K562 (cell line): ENCODE measurements at regions not wholly inside any gene's neighbourhood (a gene's known extent, or its start where the extent isn't known, plus 50 kb on each side); places are given as distances from the start of the nearest gene placed in this dataset.

Experiments
- ATAC-seq: fragments of 200-7000 bp; cut with Tn5 transposase; 3 replicates; pipeline ENCODE4 v1.9.1; 2020; ENCODE audit warnings: moderate library complexity
- BruUV-seq: library from RNA; stranded (reverse); fragments of 400-500 nt; replicated peaks from 2 replicates; lab custom pipeline; 2021; lab: Mats Ljungman, UMichigan
- CTCF ChIA-PET: fragments of 300-600 bp; formaldehyde crosslinking; extraction: SDS; loops from one replicate; lab custom pipeline; 2021; ENCODE audit warnings: low intra/inter-chr PET ratio; lab: Yijun Ruan, JAX
- POLR2A ChIA-PET: fragments of 300-600, 350-650 bp; sonication (Branson Sonifier 250); formaldehyde crosslinking; extraction: SDS; loops from one replicate; lab custom pipeline; 2021; ENCODE audit warnings: antibody characterized with exemption, inconsistent platforms; lab: Yijun Ruan, JAX
- DNase-seq, 4 experiments: peaks; one replicate each; pipeline versions ENCODE4 v3.0.0 to v3.0.0-alpha.2; 2011 to 2018; ENCODE audit warnings: low spot score in 3 of 4, mixed read lengths in 3 of 4; ENCODE audit errors: extremely low read depth in 1 of 4
- FAIRE-seq: peaks from 2 replicates; lab custom pipeline; 2011; peaks lifted over from hg19 to GRCh38; lab: Jason Lieb, UNC
- H2AFZ ChIP-seq: 2 replicates; pipeline ENCODE4 v1.6.0; 2011; ENCODE audit warnings: low read depth, low read length, control low read depth, inconsistent platforms
- H3K27ac ChIP-seq: fragments of 200-600 bp; 3 replicates; pipeline ENCODE4 v1.8.0; 2011; ENCODE audit warnings: low read depth, mild to moderate bottlenecking, control low read depth, inconsistent platforms, low read length, moderate library complexity, mixed read lengths; ENCODE audit errors: extremely low read depth
- H3K27me3 ChIP-seq, 2 experiments: fragments of 300-600 bp in 1 of 2; 2 replicates in 1 of 2; 3 replicates in 1 of 2; pipeline versions ENCODE4 v1.6.0 to v1.8.0; 2011; ENCODE audit warnings: inconsistent platforms in 2 of 2, low read length in 2 of 2, mild to moderate bottlenecking in 1 of 2, mixed read lengths in 1 of 2, moderate library complexity in 1 of 2; ENCODE audit not compliant: control insufficient read depth in 2 of 2, insufficient read depth in 2 of 2
- H3K36me3 ChIP-seq: fragments of 300-600 bp; 3 replicates; pipeline ENCODE4 v1.8.0; 2011; ENCODE audit warnings: mild to moderate bottlenecking, low read length, inconsistent platforms; ENCODE audit not compliant: control insufficient read depth, insufficient read depth
- H3K4me1 ChIP-seq, 2 experiments: fragments of 200-600 bp in 1 of 2; replicated peaks in 1 of 2; 2 replicates in 1 of 2; 3 replicates in 1 of 2; pipeline versions ENCODE4 v1.5.1 to v1.8.0; 2011; ENCODE audit warnings: inconsistent platforms in 2 of 2, low read length in 2 of 2, mild to moderate bottlenecking in 1 of 2, mixed read lengths in 1 of 2, moderate library complexity in 1 of 2; ENCODE audit not compliant: control insufficient read depth in 2 of 2, insufficient read depth in 2 of 2
- H3K4me2 ChIP-seq: 2 replicates; pipeline ENCODE4 v1.6.1; 2011; ENCODE audit warnings: low read length, control low read depth, inconsistent platforms, mixed read lengths; ENCODE audit not compliant: insufficient read depth
- H3K4me3 ChIP-seq: fragments of 200-600 bp; sonication (generic), shearing (Covaris generic); 2 replicates; pipeline ENCODE4 v1.5.1; 2016; ENCODE audit warnings: control low read depth, inconsistent platforms
- H3K79me2 ChIP-seq: fragments of 200-600 bp; 3 replicates; pipeline ENCODE4 v1.8.0; 2011; ENCODE audit warnings: low read length, inconsistent platforms; ENCODE audit not compliant: control insufficient read depth, insufficient read depth
- H3K9ac ChIP-seq, 2 experiments: 2 replicates each; pipeline versions ENCODE4 v1.6.0 to v1.6.1; 2011; ENCODE audit warnings: low read depth in 2 of 2, low read length in 2 of 2, control low read depth in 1 of 2, inconsistent platforms in 1 of 2, mild to moderate bottlenecking in 1 of 2, mixed read lengths in 1 of 2; ENCODE audit not compliant: insufficient read depth in 1 of 2
- H3K9me1 ChIP-seq: one replicate; pipeline ENCODE4 v1.6.0; 2011; ENCODE audit warnings: inconsistent platforms, mild to moderate bottlenecking, low read length, moderate library complexity; ENCODE audit not compliant: control insufficient read depth, insufficient read depth
- H3K9me3 ChIP-seq: replicated peaks from 2 replicates; pipeline ENCODE4 v1.5.1; 2011; ENCODE audit warnings: low read depth, low read length, inconsistent platforms; ENCODE audit not compliant: control insufficient read depth, insufficient read depth
- H4K20me1 ChIP-seq: replicated peaks from 2 replicates; pipeline ENCODE4 v1.6.1; 2011; ENCODE audit warnings: low read length, inconsistent platforms, mixed read lengths; ENCODE audit not compliant: control insufficient read depth, insufficient read depth
- CHD4 ChIP-seq: fragments of 200-600 bp; sonication (generic); IDR thresholded peaks from 3 replicates; pipeline ENCODE4 v1.6.1; 2012; ENCODE audit warnings: low read depth, mild to moderate bottlenecking, mixed read lengths, low read length, inconsistent platforms; ENCODE audit not compliant: insufficient read depth, insufficient replicate concordance, poor library complexity, severe bottlenecking
- FOXA1 ChIP-seq: fragments of 450-650 bp; IDR thresholded peaks from 2 replicates; pipeline ENCODE4 v1.6.1; 2016; ENCODE audit warnings: mild to moderate bottlenecking, borderline replicate concordance
- GABPB2 ChIP-seq: fragments of 250-450 bp; sonication (Bioruptor Pico); conservative IDR thresholded peaks from 2 replicates; pipeline ENCODE4 v1.5.1; 2021; ENCODE audit warnings: mild to moderate bottlenecking
- HNRNPK ChIP-seq: fragments of 200-400 bp; formaldehyde crosslinking; IDR thresholded peaks from one replicate; pipeline ENCODE4 v1.6.1; 2018; ENCODE audit warnings: mild to moderate bottlenecking, low read depth, low read length; ENCODE audit not compliant: poor library complexity, severe bottlenecking
- NCOA4 ChIP-seq: fragments of 450-650 bp; IDR thresholded peaks from 2 replicates; pipeline ENCODE4 v1.6.1; 2018; ENCODE audit warnings: mild to moderate bottlenecking; ENCODE audit not compliant: partially characterized antibody
- WGBS: fragments of 100-300 bp; shearing (Covaris generic); methylation state at CpG from one replicate; pipeline ENCODE4 v1.1.6; 2016; ENCODE audit warnings: low coverage, mixed read lengths; ENCODE audit not compliant: insufficient coverage; ENCODE audit errors: missing lambda C conversion rate; 5-methylcytosine and 5-hydroxymethylcytosine counted together
- in situ Hi-C: fragments of 300-500 bp; cut with MboI; formaldehyde crosslinking; loops from 4 replicates; pipeline ENCODE4 v1.15.0; 2018; ENCODE audit warnings: inconsistent platforms, mixed read lengths
- intact Hi-C: fragments of 100-400 bp; cut with micrococcal nuclease; formaldehyde crosslinking; loops from 2 replicates; pipeline ENCODE4 v1.14.2; 2022
- TF ChIP-seq, protein P1 (sequence below): fragments of 250-450 bp; sonication (Bioruptor Pico); IDR thresholded peaks from 2 replicates; pipeline ENCODE4 v1.5.0; 2021
- TF ChIP-seq, protein P2 (sequence below), 2 experiments: IDR thresholded peaks; 2 replicates each; pipeline ENCODE4 v1.6.1; 2012; ENCODE audit warnings: improper control_type of control experiment in 2 of 2, low read depth in 2 of 2, low read length in 2 of 2, borderline replicate concordance in 1 of 2

DNA sequence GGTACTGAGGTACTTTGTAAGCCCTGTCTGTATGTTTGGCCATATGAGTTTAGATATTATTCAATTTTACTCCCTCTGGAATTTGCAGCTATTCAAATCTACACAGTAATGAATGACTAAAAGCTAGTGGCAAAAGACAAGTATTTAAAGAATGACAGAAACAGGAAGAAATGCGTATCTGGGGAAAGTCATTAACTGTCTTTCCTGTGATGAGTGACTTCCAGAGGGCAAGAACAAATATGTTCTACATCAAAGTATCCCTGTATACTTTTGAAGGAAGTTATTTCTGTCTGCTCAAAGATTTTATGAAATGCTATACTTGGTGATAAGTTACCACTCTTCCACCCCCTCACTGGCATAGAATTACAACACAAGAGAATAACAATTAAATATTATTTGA is 489.3 kb upstream of the SOX9 start:
- Histone ChIP-seq H3K27me3 (no peaks in the 10 kb centered on the region), H3K4me3 (no peak overlapping the region), H3K9me1 (no peaks in the 10 kb centered on the region), H3K79me2 (no peaks in the 10 kb centered on the region), H3K4me1 (no peaks in the 10 kb centered on the region), H3K9ac (no peak overlapping the region), H2AFZ (no peak overlapping the region), H3K36me3 (no peaks in the 10 kb centered on the region), H4K20me1 (no peaks in the 10 kb centered on the region), H3K27ac (no peak overlapping the region), H3K9me3 (no peaks in the 10 kb centered on the region), H3K4me2 (no peak overlapping the region)
- FAIRE-seq (no peak), ATAC-seq (no peak), DNase-seq (no peak)
- WGBS: 11% methylated on average over 1 of the region's 1 CpG
- CTCF ChIA-PET: no interaction called here
- intact Hi-C loops: no loop called here
- in situ Hi-C loops: no loop called here
- POLR2A ChIA-PET: no interaction called here
- TF ChIP-seq HNRNPK (no peak), GABPB2 (CRISPR knock-in tag) (no peak), NCOA4 (no peak), CHD4 (no peak), FOXA1 (no peak)
- TF ChIP-seq, protein P1, sequence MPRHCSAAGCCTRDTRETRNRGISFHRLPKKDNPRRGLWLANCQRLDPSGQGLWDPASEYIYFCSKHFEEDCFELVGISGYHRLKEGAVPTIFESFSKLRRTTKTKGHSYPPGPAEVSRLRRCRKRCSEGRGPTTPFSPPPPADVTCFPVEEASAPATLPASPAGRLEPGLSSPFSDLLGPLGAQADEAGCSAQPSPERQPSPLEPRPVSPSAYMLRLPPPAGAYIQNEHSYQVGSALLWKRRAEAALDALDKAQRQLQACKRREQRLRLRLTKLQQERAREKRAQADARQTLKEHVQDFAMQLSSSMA (CRISPR knock-in tag): no peak
- TF ChIP-seq, protein P2, sequence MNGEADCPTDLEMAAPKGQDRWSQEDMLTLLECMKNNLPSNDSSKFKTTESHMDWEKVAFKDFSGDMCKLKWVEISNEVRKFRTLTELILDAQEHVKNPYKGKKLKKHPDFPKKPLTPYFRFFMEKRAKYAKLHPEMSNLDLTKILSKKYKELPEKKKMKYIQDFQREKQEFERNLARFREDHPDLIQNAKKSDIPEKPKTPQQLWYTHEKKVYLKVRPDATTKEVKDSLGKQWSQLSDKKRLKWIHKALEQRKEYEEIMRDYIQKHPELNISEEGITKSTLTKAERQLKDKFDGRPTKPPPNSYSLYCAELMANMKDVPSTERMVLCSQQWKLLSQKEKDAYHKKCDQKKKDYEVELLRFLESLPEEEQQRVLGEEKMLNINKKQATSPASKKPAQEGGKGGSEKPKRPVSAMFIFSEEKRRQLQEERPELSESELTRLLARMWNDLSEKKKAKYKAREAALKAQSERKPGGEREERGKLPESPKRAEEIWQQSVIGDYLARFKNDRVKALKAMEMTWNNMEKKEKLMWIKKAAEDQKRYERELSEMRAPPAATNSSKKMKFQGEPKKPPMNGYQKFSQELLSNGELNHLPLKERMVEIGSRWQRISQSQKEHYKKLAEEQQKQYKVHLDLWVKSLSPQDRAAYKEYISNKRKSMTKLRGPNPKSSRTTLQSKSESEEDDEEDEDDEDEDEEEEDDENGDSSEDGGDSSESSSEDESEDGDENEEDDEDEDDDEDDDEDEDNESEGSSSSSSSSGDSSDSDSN (IDR thresholded peaks at IDR 0.05; ENCODE audit: borderline replicate concordance in 1 of 2, low read depth in 2 of 2, low read length in 2 of 2): no peak
- no TSS peak for BruUV-seq
